Neural cell (in vitro differentiated cells): ENCODE measurements at regions not wholly inside any gene's neighbourhood (a gene's known extent, or its start where the extent isn't known, plus 50 kb on each side); places are given as distances from the start of the nearest gene placed in this dataset.

Experiments
- CTCF ChIP-seq: fragments of 450-650 bp; IDR thresholded peaks from 2 replicates; pipeline ENCODE4 v1.5.1; 2014; ENCODE audit warnings: antibody characterized with exemption, mild to moderate bottlenecking, moderate library complexity; ENCODE audit not compliant: poor library complexity, severe bottlenecking
- EZH2 ChIP-seq: fragments of 200-600, 300-800 bp; shearing (Covaris generic), sonication (generic); IDR thresholded peaks from 2 replicates; pipeline ENCODE4 v1.6.1; 2014; ENCODE audit warnings: antibody characterized with exemption, low read length, borderline replicate concordance, mild to moderate bottlenecking; ENCODE audit not compliant: insufficient read depth, poor library complexity, severe bottlenecking
- MXI1 ChIP-seq: fragments of 450-650 bp; conservative IDR thresholded peaks from 2 replicates; pipeline ENCODE4 v1.6.1; 2014; ENCODE audit warnings: antibody characterized with exemption, mild to moderate bottlenecking; ENCODE audit not compliant: poor library complexity, severe bottlenecking
- RAD21 ChIP-seq: fragments of 450-650 bp; conservative IDR thresholded peaks from 2 replicates; pipeline ENCODE4 v1.6.1; 2014; ENCODE audit warnings: antibody characterized with exemption, mild to moderate bottlenecking, moderate library complexity

GRCh38 chr2:120632796-120633646 lies 102.6 kb upstream of the GLI2 start:
- no peak for TF ChIP-seq CTCF
- no peak for TF ChIP-seq MXI1
- TF ChIP-seq RAD21, result no peak
- no peak for TF ChIP-seq EZH2
